RPMI7951 (cell line): ENCODE measurements at regions not wholly inside any gene's neighbourhood (a gene's known extent, or its start where the extent isn't known, plus 50 kb on each side); places are given as distances from the start of the nearest gene placed in this dataset.

Experiments used
- DNase-seq: peaks from one replicate; pipeline ENCODE4 v3.0.0-alpha.2; 2012; ENCODE audit warnings: low read depth

GRCh38 chr14:38150075-38150474 is 57.6 kb upstream of the SSTR1 start:
- no peak for DNase-seq
